ENCODE measurements at regions not wholly inside any gene's neighbourhood (a gene's known extent, or its start where the extent isn't known, plus 50 kb on each side); places are given as distances from the start of the nearest gene placed in this dataset.

GRCh38 chr18:44537526-44537925, 143.2 kb upstream of the SETBP1 start:
- in situ Hi-C loops (cut with HindIII; ENCODE audit: low sequenced_read_pairs), result no loop called here
- TF ChIP-seq, protein P1, sequence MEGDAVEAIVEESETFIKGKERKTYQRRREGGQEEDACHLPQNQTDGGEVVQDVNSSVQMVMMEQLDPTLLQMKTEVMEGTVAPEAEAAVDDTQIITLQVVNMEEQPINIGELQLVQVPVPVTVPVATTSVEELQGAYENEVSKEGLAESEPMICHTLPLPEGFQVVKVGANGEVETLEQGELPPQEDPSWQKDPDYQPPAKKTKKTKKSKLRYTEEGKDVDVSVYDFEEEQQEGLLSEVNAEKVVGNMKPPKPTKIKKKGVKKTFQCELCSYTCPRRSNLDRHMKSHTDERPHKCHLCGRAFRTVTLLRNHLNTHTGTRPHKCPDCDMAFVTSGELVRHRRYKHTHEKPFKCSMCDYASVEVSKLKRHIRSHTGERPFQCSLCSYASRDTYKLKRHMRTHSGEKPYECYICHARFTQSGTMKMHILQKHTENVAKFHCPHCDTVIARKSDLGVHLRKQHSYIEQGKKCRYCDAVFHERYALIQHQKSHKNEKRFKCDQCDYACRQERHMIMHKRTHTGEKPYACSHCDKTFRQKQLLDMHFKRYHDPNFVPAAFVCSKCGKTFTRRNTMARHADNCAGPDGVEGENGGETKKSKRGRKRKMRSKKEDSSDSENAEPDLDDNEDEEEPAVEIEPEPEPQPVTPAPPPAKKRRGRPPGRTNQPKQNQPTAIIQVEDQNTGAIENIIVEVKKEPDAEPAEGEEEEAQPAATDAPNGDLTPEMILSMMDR (IDR thresholded peaks at IDR 0.05; ENCODE audit: low read depth, low read length), result no peak
- DNase-seq (ENCODE audit: low read depth, low spot score), result peak; percentile 92
- H3K4me3 ChIP-seq (ENCODE audit: low read depth, low read length), result no peak overlapping the region

DNA sequence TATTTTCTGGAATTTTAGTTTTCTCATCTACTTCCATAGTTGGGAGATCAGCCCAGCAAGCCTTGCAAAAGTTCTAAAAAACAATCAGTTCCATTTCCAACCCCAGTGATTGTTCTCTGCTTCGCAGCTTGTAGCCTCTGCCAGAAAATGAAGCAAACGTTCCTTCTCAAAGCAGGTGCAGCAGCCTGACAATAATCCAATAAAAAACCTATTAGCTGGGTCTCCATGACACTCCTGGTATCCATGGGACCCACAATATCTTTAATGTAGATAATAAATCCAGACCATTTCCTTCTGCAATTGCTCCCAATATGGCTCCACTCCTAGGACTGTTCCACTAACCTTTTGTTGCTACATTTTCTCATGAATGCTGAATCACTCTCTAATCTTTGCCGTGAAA, 140.8 kb upstream of the SETBP1 start:
- no peak overlapping the region for H3K4me3 ChIP-seq (ENCODE audit: low read depth, low read length)
- in situ Hi-C loops (cut with HindIII; ENCODE audit: low sequenced_read_pairs), result no loop called here
- DNase-seq (ENCODE audit: low read depth, low spot score), result no peak
- TF ChIP-seq, protein P1 (IDR thresholded peaks at IDR 0.05; ENCODE audit: low read depth, low read length), result no peak

DNA sequence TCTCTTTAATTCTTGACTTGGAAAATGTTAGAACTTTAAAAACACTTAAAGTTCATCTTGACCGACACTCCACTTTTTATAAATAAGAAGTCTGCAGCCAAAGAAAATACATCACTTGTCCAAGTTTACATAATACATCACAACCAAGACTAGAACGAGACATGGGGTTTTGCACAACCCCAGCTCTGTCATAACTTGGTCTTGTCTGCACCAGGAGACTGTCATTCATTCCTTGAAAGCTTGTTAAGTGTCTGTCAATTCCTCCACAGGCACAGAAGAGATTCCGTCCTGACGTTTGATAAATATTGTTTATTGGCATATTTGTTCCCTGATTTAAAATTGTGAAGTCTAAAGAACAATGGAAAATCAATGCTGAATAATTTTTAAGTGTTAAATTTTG, 139.5 kb upstream of the SETBP1 start:
- peak; percentile 13 for DNase-seq (ENCODE audit: low read depth, low spot score)
- TF ChIP-seq, protein P1 (IDR thresholded peaks at IDR 0.05; ENCODE audit: low read depth, low read length), result no peak
- in situ Hi-C loops (cut with HindIII; ENCODE audit: low sequenced_read_pairs), result no loop called here
- no peak overlapping the region for H3K4me3 ChIP-seq (ENCODE audit: low read depth, low read length)

GRCh38 chr18:44541781-44542180, 138.9 kb upstream of the SETBP1 start:
- in situ Hi-C loops (cut with HindIII; ENCODE audit: low sequenced_read_pairs), result no loop called here
- H3K4me3 ChIP-seq (ENCODE audit: low read depth, low read length), result no peak overlapping the region
- TF ChIP-seq, protein P1 (IDR thresholded peaks at IDR 0.05; ENCODE audit: low read depth, low read length), result no peak
- DNase-seq (ENCODE audit: low read depth, low spot score), result no peak

DNA sequence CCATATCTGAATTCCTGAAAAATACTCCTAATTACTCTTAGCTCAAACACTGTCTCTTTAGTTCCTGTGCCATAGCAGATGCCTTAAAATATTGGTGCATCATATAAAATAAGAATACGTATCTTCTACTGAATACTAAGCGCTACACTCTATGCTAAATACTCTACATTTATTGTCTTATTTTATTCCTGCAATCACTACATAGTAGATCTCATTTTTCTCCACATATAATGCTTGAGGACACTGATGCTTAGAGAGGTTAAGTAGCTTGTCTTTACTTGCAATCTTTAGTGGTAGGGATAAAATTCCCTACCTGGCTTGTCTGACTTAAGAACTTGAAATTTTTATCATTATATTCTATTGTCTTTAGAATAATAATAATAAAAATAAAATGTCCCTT, 137.3 kb upstream of the SETBP1 start:
- TF ChIP-seq, protein P1 (IDR thresholded peaks at IDR 0.05; ENCODE audit: low read depth, low read length), result no peak
- in situ Hi-C loops (cut with HindIII; ENCODE audit: low sequenced_read_pairs), result no loop called here
- no peak for DNase-seq (ENCODE audit: low read depth, low spot score)
- H3K4me3 ChIP-seq (ENCODE audit: low read depth, low read length), result no peak overlapping the region

DNA sequence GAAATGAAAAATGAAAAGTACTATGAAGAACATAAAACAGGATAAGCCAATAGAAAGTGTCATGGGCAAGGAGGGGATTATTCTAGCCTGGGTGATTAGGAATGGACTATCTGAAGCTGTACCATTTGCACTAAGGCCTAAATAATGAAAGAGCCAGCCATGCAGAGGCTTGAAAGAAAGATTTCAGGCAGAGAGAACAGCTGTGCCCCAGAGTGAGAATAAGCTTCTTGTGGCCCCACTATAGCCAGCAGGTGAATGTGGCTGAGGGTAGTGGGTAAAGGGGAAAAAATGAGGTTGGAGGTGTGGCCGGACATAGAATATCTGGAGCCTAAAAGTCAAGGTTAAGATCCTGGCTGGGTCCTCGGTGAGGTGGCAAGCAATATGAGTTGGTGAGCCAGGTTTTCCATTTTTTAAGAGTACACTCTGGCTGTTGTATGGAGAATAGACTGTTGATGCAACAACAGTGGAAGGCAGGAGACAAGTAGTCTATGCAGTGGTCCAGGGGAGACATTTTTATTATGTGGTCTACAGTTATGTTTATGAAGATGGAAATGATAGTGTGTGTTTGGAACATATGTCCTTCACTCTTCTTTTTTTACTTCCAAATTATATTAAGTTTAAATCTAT, 135.2 kb upstream of the SETBP1 start:
- TF ChIP-seq, protein P1 (IDR thresholded peaks at IDR 0.05; ENCODE audit: low read depth, low read length), result no peak
- H3K4me3 ChIP-seq (ENCODE audit: low read depth, low read length), result no peak overlapping the region
- DNase-seq (ENCODE audit: low read depth, low spot score), result no peak
- in situ Hi-C loops (cut with HindIII; ENCODE audit: low sequenced_read_pairs), result no loop called here

All from astrocyte of the spinal cord (primary cell).